ENCODE measurements at regions not wholly inside any gene's neighbourhood (a gene's known extent, or its start where the extent isn't known, plus 50 kb on each side); places are given as distances from the start of the nearest gene placed in this dataset.

GRCh38 chr21:43269957-43270705 lies 101.3 kb downstream of the CRYAA start:
- no peaks in the 10 kb centered on the region for H3K36me3 ChIP-seq (ENCODE audit: insufficient read depth, low read depth, low read length)
- no peak overlapping the region for H3K27ac ChIP-seq (ENCODE audit: low read length)
- no peak overlapping the region for H3K9ac ChIP-seq (ENCODE audit: low read depth, low read length)
- H3K27me3 ChIP-seq (ENCODE audit: insufficient read depth, low read length), result no peaks in the 10 kb centered on the region
- H3K9me3 ChIP-seq (ENCODE audit: insufficient read depth, low read depth, low read length), result no peaks in the 10 kb centered on the region
- H3K4me3 ChIP-seq (ENCODE audit: low read length), result no peak overlapping the region
- no peaks in the 10 kb centered on the region for H3K4me1 ChIP-seq (ENCODE audit: insufficient read depth, low read length)

DNA sequence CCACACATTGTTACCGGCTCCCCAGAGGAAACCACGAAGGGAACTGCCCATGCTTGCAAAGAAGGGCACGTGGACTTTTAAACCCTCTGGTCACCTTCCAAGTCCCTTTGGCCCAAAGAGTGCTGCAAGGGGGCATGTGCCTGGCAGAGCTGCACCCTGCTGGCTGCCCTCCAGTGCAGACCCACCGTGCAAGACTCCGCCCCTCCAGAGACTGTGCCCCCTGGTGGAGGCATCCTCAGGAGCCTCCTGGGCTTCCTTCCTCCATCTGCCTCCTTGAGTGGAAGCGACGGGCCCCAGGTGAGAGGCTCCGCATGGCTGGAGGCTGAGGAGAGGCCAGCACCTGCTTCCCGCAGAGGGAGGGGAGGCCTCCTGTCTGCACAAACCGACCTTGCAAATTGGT lies 100.6 kb downstream of the CRYAA start:
- H3K9me3 ChIP-seq (ENCODE audit: insufficient read depth, low read depth, low read length), result no peaks in the 10 kb centered on the region
- H3K9ac ChIP-seq (ENCODE audit: low read depth, low read length), result no peak overlapping the region
- no peak overlapping the region for H3K27ac ChIP-seq (ENCODE audit: low read length)
- no peaks in the 10 kb centered on the region for H3K36me3 ChIP-seq (ENCODE audit: insufficient read depth, low read depth, low read length)
- H3K4me1 ChIP-seq (ENCODE audit: insufficient read depth, low read length), result no peaks in the 10 kb centered on the region
- no peaks in the 10 kb centered on the region for H3K27me3 ChIP-seq (ENCODE audit: insufficient read depth, low read length)
- no peak overlapping the region for H3K4me3 ChIP-seq (ENCODE audit: low read length)

DNA sequence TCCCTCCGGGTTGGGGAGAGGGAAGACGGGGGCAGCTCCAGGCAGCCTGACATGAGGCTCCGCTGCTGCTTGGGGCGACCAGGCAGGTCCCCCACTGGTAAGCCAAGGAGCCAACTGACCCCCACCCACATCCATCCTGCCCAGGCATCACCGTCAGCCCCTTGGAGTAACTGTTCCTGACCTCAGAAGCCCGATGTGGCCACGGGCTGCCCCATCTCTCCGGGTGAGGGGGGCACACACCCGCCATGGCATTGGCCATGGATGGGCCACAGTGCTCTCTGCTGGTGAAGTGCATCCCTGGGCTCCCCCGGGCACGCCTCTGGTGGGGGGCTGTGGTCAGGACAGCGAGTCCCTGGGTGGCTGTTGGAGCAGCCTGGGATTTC lies 100.0 kb downstream of the CRYAA start:
- Histone ChIP-seq H3K9me3 (ENCODE audit: insufficient read depth, low read depth, low read length) (no peaks in the 10 kb centered on the region), H3K4me3 (ENCODE audit: low read length) (no peak overlapping the region), H3K27me3 (ENCODE audit: insufficient read depth, low read length) (no peaks in the 10 kb centered on the region), H3K9ac (ENCODE audit: low read depth, low read length) (no peak overlapping the region), H3K36me3 (ENCODE audit: insufficient read depth, low read depth, low read length) (no peaks in the 10 kb centered on the region), H3K4me1 (ENCODE audit: insufficient read depth, low read length) (no peaks in the 10 kb centered on the region), H3K27ac (ENCODE audit: low read length) (no peak overlapping the region)

DNA sequence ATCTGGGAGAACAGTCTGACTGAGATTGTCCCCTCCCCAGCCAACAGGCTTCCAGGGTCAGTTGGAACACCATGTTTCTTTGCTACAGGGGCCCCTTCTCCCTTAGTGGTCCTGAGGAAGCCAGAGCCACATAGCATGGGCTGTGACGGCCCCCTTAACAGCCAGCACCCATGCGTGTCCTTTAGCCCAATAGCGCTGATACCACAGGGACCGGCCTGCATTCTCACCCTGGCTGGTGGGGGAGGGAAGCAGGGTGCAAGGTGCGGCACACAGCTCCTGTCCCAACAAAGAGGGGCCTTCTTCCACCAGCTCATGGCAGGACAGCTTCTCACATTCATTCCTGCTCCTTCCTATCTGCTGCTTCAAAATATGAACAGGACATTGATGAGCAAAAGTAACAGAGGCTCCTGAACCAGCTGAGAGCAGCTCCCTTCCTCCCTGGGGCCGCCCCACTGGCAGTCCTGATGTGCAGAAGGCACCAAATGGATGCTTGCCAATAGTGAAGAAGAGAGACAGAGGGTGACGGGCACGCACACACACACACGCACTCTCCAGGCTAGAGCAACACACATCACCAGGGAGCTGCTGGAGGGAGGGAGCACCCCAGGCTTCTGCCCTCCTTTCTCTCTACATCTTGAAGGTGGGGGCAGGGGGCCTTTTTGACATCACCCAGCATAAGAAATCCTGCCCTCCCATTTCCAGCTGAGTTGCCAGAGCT lies 99.4 kb downstream of the CRYAA start:
- Histone ChIP-seq H3K9ac (ENCODE audit: low read depth, low read length) (no peak overlapping the region), H3K27ac (ENCODE audit: low read length) (no peak overlapping the region), H3K36me3 (ENCODE audit: insufficient read depth, low read depth, low read length) (no peaks in the 10 kb centered on the region), H3K9me3 (ENCODE audit: insufficient read depth, low read depth, low read length) (no peaks in the 10 kb centered on the region), H3K27me3 (ENCODE audit: insufficient read depth, low read length) (no peaks in the 10 kb centered on the region), H3K4me1 (ENCODE audit: insufficient read depth, low read length) (no peaks in the 10 kb centered on the region), H3K4me3 (ENCODE audit: low read length) (no peak overlapping the region)

DNA sequence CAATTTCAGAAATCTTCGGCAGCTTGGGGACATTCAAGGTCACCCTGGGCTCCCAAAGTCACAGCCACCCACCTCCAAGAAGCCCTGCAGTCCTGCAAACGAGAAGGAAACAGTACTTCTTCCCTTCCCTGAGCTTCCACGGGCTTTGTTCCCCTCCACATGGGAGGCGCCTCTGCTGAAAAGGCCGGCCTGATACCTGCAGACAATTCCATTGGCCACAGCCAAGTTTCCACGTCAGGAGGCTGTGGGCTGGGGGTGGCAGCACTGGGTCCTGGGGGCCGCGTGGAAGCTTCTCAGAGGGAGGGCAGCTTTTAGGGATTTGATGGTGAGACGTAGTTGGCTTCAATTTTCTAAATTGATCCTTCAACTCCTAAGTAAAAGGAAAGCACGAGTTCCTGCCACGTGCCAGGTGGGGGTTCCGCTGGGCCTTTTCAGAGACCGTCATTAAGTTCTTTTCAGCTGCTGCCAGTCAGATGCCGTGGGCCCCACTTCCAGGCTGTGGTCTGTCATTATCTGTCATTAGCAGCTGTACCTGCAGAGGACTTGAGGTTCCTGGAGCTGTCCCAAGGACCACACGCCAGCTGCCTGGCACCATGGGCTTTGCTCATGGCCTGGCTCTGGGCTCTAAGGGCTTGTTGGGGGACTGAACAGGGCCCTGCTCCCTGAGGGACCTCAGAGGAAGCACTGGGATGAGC lies 98.7 kb downstream of the CRYAA start:
- peaks cover 1% of the 10 kb centered on the region for H3K9me3 ChIP-seq (ENCODE audit: insufficient read depth, low read depth, low read length)
- no peaks in the 10 kb centered on the region for H3K27me3 ChIP-seq (ENCODE audit: insufficient read depth, low read length)
- H3K9ac ChIP-seq (ENCODE audit: low read depth, low read length), result no peak overlapping the region
- H3K27ac ChIP-seq (ENCODE audit: low read length), result no peak overlapping the region
- H3K36me3 ChIP-seq (ENCODE audit: insufficient read depth, low read depth, low read length), result no peaks in the 10 kb centered on the region
- H3K4me1 ChIP-seq (ENCODE audit: insufficient read depth, low read length), result no peaks in the 10 kb centered on the region
- no peak overlapping the region for H3K4me3 ChIP-seq (ENCODE audit: low read length)

- Histone ChIP-seq H3K9ac (ENCODE audit: low read depth, low read length) (no peak overlapping the region), H3K27me3 (ENCODE audit: insufficient read depth, low read length) (no peaks in the 10 kb centered on the region), H3K27ac (ENCODE audit: low read length) (no peak overlapping the region), H3K36me3 (ENCODE audit: insufficient read depth, low read depth, low read length) (no peaks in the 10 kb centered on the region), H3K9me3 (ENCODE audit: insufficient read depth, low read depth, low read length) (peaks cover 5% of the 10 kb centered on the region), H3K4me3 (ENCODE audit: low read length) (no peak overlapping the region), H3K4me1 (ENCODE audit: insufficient read depth, low read length) (no peaks in the 10 kb centered on the region)
Measured at GRCh38 chr21:43266534-43266933, 97.7 kb downstream of the CRYAA start.

GRCh38 chr21:43262427-43262826 lies 93.6 kb downstream of the CRYAA start:
- Histone ChIP-seq H3K27ac (ENCODE audit: low read length) (no peak overlapping the region), H3K4me3 (ENCODE audit: low read length) (no peak overlapping the region), H3K9me3 (ENCODE audit: insufficient read depth, low read depth, low read length) (peaks cover 5% of the 10 kb centered on the region), H3K4me1 (ENCODE audit: insufficient read depth, low read length) (no peaks in the 10 kb centered on the region), H3K36me3 (ENCODE audit: insufficient read depth, low read depth, low read length) (no peaks in the 10 kb centered on the region), H3K9ac (ENCODE audit: low read depth, low read length) (no peak overlapping the region), H3K27me3 (ENCODE audit: insufficient read depth, low read length) (no peaks in the 10 kb centered on the region)

Measured in iPS-20b (cell line).